ENCODE measurements at regions not wholly inside any gene's neighbourhood (a gene's known extent, or its start where the extent isn't known, plus 50 kb on each side); places are given as distances from the start of the nearest gene placed in this dataset.

DNA sequence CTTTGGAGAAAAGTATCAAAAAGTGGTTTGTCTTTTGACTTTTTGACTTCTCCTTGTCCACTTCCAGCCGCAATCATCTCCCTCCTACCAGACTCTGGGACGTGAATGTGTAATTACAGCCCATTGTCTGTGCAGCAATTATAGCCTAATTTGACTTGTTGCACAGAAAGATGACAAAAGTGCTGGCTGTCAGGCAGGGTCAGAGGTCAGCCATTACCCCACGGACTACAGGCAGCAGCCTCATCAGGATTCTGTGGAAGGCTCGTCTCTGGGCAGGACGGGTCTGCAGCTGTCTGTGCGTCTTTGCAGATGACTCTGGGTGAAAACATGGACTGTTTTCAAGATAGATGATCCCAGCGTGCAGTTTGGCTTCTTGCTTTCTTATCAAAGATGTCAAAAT lies 102.2 kb upstream of the EDNRB start:
- H3K27me3 ChIP-seq (ENCODE audit: control insufficient read depth in 2 of 2, insufficient read depth in 2 of 2, low read length in 2 of 2) = no peaks in the 10 kb centered on the region
- H3K9me1 ChIP-seq (replicated peaks; ENCODE audit: control insufficient read depth, extremely low read depth, insufficient read depth, low read length) = no peaks in the 10 kb centered on the region
- dilution Hi-C loops (cut with MboI; ENCODE audit: extremely low pct_ligation_motif_present, low sequenced_read_pairs) = no loop called here
- no peaks in the 10 kb centered on the region for H3K9me3 ChIP-seq (replicated peaks; ENCODE audit: control insufficient read depth, insufficient read depth, low read length)
- intact Hi-C loops (cut with micrococcal nuclease) = loop anchor here (5.0 to 10.0 kb wide), 3 partner anchors 244 to 1509 kb away; partner anchors contain the start of gene OBI1
- ChIA-PET CTCF (interaction anchor here (0.7 to 1.3 kb wide), 2 partner anchors 11 to 100 kb away, joined by 3 read pairs; no protein-coding TSS in a partner anchor), POLR2A (no interaction called here)
- no peak overlapping the region for H3K27ac ChIP-seq (ENCODE audit: insufficient read depth, low read depth, low read length)
- no peak overlapping the region for H3K4me2 ChIP-seq (ENCODE audit: insufficient read depth, low read length)
- no peaks in the 10 kb centered on the region for H4K20me1 ChIP-seq (replicated peaks; ENCODE audit: control insufficient read depth, extremely low read depth, insufficient read depth, low read length)
- no peak overlapping the region for H3K9ac ChIP-seq (replicated peaks; ENCODE audit: extremely low read depth, insufficient read depth, low read length)
- FAIRE-seq (no peak), DNase-seq (ENCODE audit: low read depth, low spot score) (no peak)
- H2AFZ ChIP-seq (ENCODE audit: low read depth, low read length) = peak overlapping the region; percentile 14
- TF ChIP-seq POLR2A (IDR thresholded peaks at IDR 0.05; ENCODE audit: low read depth, low read length) (no peak), MYC (IDR thresholded peaks at IDR 0.05; ENCODE audit: low read depth, low read length) (no peak), EZH2 (IDR thresholded peaks at IDR 0.05; ENCODE audit: borderline replicate concordance, low read depth, low read length, severe bottlenecking) (no peak), JUN (IDR thresholded peaks at IDR 0.05; ENCODE audit: borderline replicate concordance, insufficient read depth, insufficient read length, low read depth) (no peak), POLR2AphosphoS5 (IDR thresholded peaks at IDR 0.05; ENCODE audit: insufficient read depth, low read depth, low read length) (no peak), FOS (IDR thresholded peaks at IDR 0.05; ENCODE audit: borderline replicate concordance, insufficient read depth, low read length) (no peak), GATA2 (IDR thresholded peaks at IDR 0.05; ENCODE audit: insufficient read depth, insufficient read length, low read depth, low read length) (no peak)
- TF ChIP-seq, protein P1, sequence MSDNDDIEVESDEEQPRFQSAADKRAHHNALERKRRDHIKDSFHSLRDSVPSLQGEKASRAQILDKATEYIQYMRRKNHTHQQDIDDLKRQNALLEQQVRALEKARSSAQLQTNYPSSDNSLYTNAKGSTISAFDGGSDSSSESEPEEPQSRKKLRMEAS (IDR thresholded peaks at IDR 0.05; ENCODE audit: insufficient read depth, insufficient read length) = no peak
- TF ChIP-seq, protein P2, sequence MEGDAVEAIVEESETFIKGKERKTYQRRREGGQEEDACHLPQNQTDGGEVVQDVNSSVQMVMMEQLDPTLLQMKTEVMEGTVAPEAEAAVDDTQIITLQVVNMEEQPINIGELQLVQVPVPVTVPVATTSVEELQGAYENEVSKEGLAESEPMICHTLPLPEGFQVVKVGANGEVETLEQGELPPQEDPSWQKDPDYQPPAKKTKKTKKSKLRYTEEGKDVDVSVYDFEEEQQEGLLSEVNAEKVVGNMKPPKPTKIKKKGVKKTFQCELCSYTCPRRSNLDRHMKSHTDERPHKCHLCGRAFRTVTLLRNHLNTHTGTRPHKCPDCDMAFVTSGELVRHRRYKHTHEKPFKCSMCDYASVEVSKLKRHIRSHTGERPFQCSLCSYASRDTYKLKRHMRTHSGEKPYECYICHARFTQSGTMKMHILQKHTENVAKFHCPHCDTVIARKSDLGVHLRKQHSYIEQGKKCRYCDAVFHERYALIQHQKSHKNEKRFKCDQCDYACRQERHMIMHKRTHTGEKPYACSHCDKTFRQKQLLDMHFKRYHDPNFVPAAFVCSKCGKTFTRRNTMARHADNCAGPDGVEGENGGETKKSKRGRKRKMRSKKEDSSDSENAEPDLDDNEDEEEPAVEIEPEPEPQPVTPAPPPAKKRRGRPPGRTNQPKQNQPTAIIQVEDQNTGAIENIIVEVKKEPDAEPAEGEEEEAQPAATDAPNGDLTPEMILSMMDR (IDR thresholded peaks at IDR 0.05; ENCODE audit: extremely low read depth in 1 of 2, insufficient read depth in 1 of 2, low read depth in 1 of 2, low read length in 2 of 2) = no peak
- no TSS peak for BruUV-seq (replicated peaks)
- H3K79me2 ChIP-seq (ENCODE audit: control insufficient read depth, insufficient read depth, low read length) = no peaks in the 10 kb centered on the region
- H3K4me1 ChIP-seq (ENCODE audit: control insufficient read depth, extremely low read depth, insufficient read depth, low read length) = peaks cover 25% of the 10 kb centered on the region
- no peak overlapping the region for H3K4me3 ChIP-seq (replicated peaks in 1 of 3; ENCODE audit: insufficient read depth in 1 of 3, low read depth in 1 of 3, low read length in 3 of 3)
- H3K36me3 ChIP-seq (ENCODE audit: control insufficient read depth in 2 of 2, extremely low read depth in 1 of 2, insufficient read depth in 2 of 2, low read length in 2 of 2) = no peaks in the 10 kb centered on the region
